GM12891 (cell line): ENCODE measurements at regions not wholly inside any gene's neighbourhood (a gene's known extent, or its start where the extent isn't known, plus 50 kb on each side); places are given as distances from the start of the nearest gene placed in this dataset.
"Not testable (repeated sequence)": the region's sequence is repeated elsewhere in the genome, so short reads cannot be mapped to it uniquely, and the experiment has no call there.

Experiments
- PAX5 ChIP-seq: IDR thresholded peaks from 2 replicates; pipeline ENCODE4 v1.6.1; 2011; ENCODE audit warnings: low read length, moderate library complexity, mild to moderate bottlenecking; ENCODE audit not compliant: insufficient read depth, severe bottlenecking
- POLR2A ChIP-seq: IDR thresholded peaks from 2 replicates; pipeline ENCODE4 v1.6.1; 2011; ENCODE audit warnings: low read depth, low read length, control low read depth
- POLR2AphosphoS5 ChIP-seq: IDR thresholded peaks from 2 replicates; pipeline ENCODE4 v1.6.1; 2011; ENCODE audit warnings: low read depth, low read length, control low read depth
- TAF1 ChIP-seq: IDR thresholded peaks from 2 replicates; pipeline ENCODE4 v1.6.1; 2011; ENCODE audit warnings: low read depth, low read length, control low read depth

GRCh38 chr20:25898663-25899062, 202.0 kb upstream of the ZNF337 start:
- not testable (repeated sequence) for TF ChIP-seq PAX5, POLR2A, POLR2AphosphoS5, TAF1
